ENCODE measurements at regions not wholly inside any gene's neighbourhood (a gene's known extent, or its start where the extent isn't known, plus 50 kb on each side); places are given as distances from the start of the nearest gene placed in this dataset.
"Not testable (repeated sequence)": the region's sequence is repeated elsewhere in the genome, so short reads cannot be mapped to it uniquely, and the experiment has no call there.

GRCh38 chr5:17032314-17032985 is 96.4 kb upstream of the MYO10 start:
- CTCF ChIA-PET, POLR2A ChIA-PET: not testable (repeated sequence)

GRCh38 chr5:17034992-17035391 is 98.9 kb upstream of the MYO10 start:
- CTCF ChIA-PET, POLR2A ChIA-PET: not testable (repeated sequence)

GRCh38 chr5:17037751-17038150 is 101.7 kb upstream of the MYO10 start:
- ChIA-PET CTCF (no interaction called here), POLR2A (no interaction called here)

GRCh38 chr5:17039170-17039569 is 103.1 kb upstream of the MYO10 start:
- ChIA-PET CTCF (interaction anchor here (0.7 kb wide), 1 partner anchor 147 kb away, joined by 4 read pairs; no protein-coding TSS in a partner anchor), POLR2A (no interaction called here)

GRCh38 chr5:17042041-17042440 is 106.0 kb upstream of the MYO10 start:
- ChIA-PET POLR2A (no interaction called here), CTCF (no interaction called here)

GRCh38 chr5:17046320-17046719 is 110.2 kb upstream of the MYO10 start:
- ChIA-PET POLR2A (no interaction called here), CTCF (no interaction called here)

GRCh38 chr5:17050236-17050635 is 114.1 kb upstream of the MYO10 start:
- ChIA-PET CTCF (no interaction called here), POLR2A (no interaction called here)

GRCh38 chr5:17054911-17055310 is 118.8 kb upstream of the MYO10 start:
- CTCF ChIA-PET = no interaction called here
- POLR2A ChIA-PET = no interaction called here

GRCh38 chr5:17056141-17056631 is 120.1 kb upstream of the MYO10 start:
- ChIA-PET CTCF (no interaction called here), POLR2A (no interaction called here)

GRCh38 chr5:17058438-17058837 is 122.3 kb upstream of the MYO10 start:
- POLR2A ChIA-PET = no interaction called here
- CTCF ChIA-PET = no interaction called here

- POLR2A ChIA-PET = no interaction called here
- CTCF ChIA-PET = no interaction called here
These were observed 125.9 kb upstream of the MYO10 start for GRCh38 chr5:17061973-17062470.

- CTCF ChIA-PET, POLR2A ChIA-PET: not testable (repeated sequence)
These were observed 126.7 kb upstream of the MYO10 start for GRCh38 chr5:17062741-17063140.

GRCh38 chr5:17064241-17064640 is 128.2 kb upstream of the MYO10 start:
- ChIA-PET CTCF (no interaction called here), POLR2A (no interaction called here)

GRCh38 chr5:17065458-17065857 is 129.4 kb upstream of the MYO10 start:
- POLR2A ChIA-PET = no interaction called here
- CTCF ChIA-PET = no interaction called here

- CTCF ChIA-PET, POLR2A ChIA-PET: not testable (repeated sequence)
These were observed 129.9 kb upstream of the MYO10 start for GRCh38 chr5:17066026-17066425.

- ChIA-PET CTCF (interaction anchor here (0.7 kb wide), 1 partner anchor 23 kb away, joined by 4 read pairs; no protein-coding TSS in a partner anchor), POLR2A (no interaction called here)
These were observed 131.7 kb upstream of the MYO10 start for GRCh38 chr5:17067657-17068392.

GRCh38 chr5:17069995-17070511 is 134.0 kb upstream of the MYO10 start:
- CTCF ChIA-PET = no interaction called here
- POLR2A ChIA-PET = no interaction called here

GRCh38 chr5:17070647-17071046 is 134.6 kb upstream of the MYO10 start:
- POLR2A ChIA-PET = no interaction called here
- CTCF ChIA-PET = no interaction called here

- CTCF ChIA-PET = no interaction called here
- POLR2A ChIA-PET = no interaction called here
These were observed 139.1 kb upstream of the MYO10 start for GRCh38 chr5:17075236-17075635.

GRCh38 chr5:17076272-17076671 is 140.2 kb upstream of the MYO10 start:
- CTCF ChIA-PET = no interaction called here
- POLR2A ChIA-PET = no interaction called here

- ChIA-PET CTCF (no interaction called here), POLR2A (no interaction called here)
These were observed 139.8 kb upstream of the BASP1 start for GRCh38 chr5:17077440-17078233.
